ENCODE measurements at regions not wholly inside any gene's neighbourhood (a gene's known extent, or its start where the extent isn't known, plus 50 kb on each side); places are given as distances from the start of the nearest gene placed in this dataset.

GRCh38 chr2:191521608-191522208 lies 156.2 kb upstream of the NABP1 start:
- 20 to 24% methylated on average over 1 of the region's 1 CpG for WGBS, 2 donors
- intact Hi-C loops (cut with DNase I; ENCODE audit: low total_unique reads), result loop anchor here (5.0 kb wide), 1 partner anchor 354 kb away; no protein-coding TSS in a partner anchor
- no peak overlapping the region for H3K4me3 ChIP-seq (ENCODE audit: low read depth, poor library complexity, severe bottlenecking)
- no peak for DNase-seq (ENCODE audit: low spot score in 2 of 2)
- no peak for TF ChIP-seq POLR2A (IDR thresholded peaks at IDR 0.05)
- TF ChIP-seq, protein P1, sequence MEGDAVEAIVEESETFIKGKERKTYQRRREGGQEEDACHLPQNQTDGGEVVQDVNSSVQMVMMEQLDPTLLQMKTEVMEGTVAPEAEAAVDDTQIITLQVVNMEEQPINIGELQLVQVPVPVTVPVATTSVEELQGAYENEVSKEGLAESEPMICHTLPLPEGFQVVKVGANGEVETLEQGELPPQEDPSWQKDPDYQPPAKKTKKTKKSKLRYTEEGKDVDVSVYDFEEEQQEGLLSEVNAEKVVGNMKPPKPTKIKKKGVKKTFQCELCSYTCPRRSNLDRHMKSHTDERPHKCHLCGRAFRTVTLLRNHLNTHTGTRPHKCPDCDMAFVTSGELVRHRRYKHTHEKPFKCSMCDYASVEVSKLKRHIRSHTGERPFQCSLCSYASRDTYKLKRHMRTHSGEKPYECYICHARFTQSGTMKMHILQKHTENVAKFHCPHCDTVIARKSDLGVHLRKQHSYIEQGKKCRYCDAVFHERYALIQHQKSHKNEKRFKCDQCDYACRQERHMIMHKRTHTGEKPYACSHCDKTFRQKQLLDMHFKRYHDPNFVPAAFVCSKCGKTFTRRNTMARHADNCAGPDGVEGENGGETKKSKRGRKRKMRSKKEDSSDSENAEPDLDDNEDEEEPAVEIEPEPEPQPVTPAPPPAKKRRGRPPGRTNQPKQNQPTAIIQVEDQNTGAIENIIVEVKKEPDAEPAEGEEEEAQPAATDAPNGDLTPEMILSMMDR (IDR thresholded peaks at IDR 0.05), result peak in 1 of 3 donors; percentile 34

DNA sequence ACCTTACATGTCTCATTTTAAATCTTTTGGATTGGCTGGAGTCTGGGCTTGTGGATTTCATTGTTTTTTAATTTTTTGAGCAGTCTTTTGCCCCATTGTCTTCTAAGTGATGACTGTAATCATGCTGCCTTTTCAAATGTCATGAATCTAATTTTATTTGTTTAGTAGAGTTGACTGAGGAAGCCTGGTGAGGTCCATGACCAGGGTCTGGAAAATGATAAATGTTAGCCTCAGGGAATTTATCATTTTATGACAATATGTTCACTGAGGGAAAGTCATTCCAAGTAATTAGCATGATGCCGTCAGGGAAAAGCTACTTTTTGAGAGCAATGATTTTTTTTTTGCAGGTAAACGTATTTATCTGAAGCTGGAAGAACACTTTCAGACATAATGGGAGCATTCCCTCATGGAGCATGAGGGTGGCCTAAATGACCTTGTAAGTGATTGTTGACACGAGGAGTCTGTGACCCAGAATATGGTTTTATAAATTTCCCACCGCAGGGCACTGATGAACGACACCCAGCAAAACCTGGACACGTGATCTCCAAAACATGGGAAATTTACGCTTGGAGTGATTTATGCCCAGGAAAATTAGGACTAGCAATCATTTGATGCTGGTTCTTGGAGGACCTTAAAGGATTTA lies 155.3 kb upstream of the NABP1 start:
- no peak overlapping the region for H3K4me3 ChIP-seq (ENCODE audit: low read depth, poor library complexity, severe bottlenecking)
- intact Hi-C loops (cut with DNase I; ENCODE audit: low total_unique reads), result loop anchor here (5.0 kb wide), 1 partner anchor 355 kb away; no protein-coding TSS in a partner anchor
- TF ChIP-seq, protein P1 (IDR thresholded peaks at IDR 0.05), result no peak
- TF ChIP-seq POLR2A (IDR thresholded peaks at IDR 0.05), result no peak
- no peak for DNase-seq (ENCODE audit: low spot score in 2 of 2)
- 74 to 81% methylated on average over 7 of the region's 7 CpGs for WGBS, 2 donors

DNA sequence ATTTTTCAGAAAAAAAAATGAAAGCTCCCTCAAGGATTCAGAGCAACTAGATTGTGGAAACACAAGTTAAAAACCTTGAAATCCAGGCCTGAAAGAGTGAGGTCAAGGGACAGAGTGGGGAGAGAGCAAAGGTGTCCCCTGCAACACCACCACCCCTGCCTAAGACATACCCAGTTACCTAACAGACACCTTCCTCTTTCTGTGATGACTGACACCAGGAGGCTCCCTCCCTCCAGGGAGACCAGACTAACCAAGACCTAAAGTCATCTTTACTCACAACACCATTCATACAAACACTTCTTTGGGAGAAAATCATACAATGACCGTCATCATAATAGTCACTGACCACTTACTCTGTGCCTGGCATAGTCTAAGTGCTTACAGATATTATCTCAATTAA lies 151.8 kb upstream of the NABP1 start:
- WGBS, 2 donors, result 85 to 92% methylated on average over 1 of the region's 1 CpG
- no peak for TF ChIP-seq POLR2A (IDR thresholded peaks at IDR 0.05)
- TF ChIP-seq, protein P1 (IDR thresholded peaks at IDR 0.05), result no peak
- DNase-seq (ENCODE audit: low spot score in 2 of 2), result no peak
- intact Hi-C loops (cut with DNase I; ENCODE audit: low total_unique reads), result no loop called here
- H3K4me3 ChIP-seq (ENCODE audit: low read depth, poor library complexity, severe bottlenecking), result no peak overlapping the region

GRCh38 chr2:191526536-191526935 lies 151.4 kb upstream of the NABP1 start:
- no peak for DNase-seq (ENCODE audit: low spot score in 2 of 2)
- TF ChIP-seq, protein P1 (IDR thresholded peaks at IDR 0.05), result no peak
- TF ChIP-seq POLR2A (IDR thresholded peaks at IDR 0.05), result no peak
- 76 to 94% methylated on average over 2 of the region's 2 CpGs for WGBS, 2 donors
- no peak overlapping the region for H3K4me3 ChIP-seq (ENCODE audit: low read depth, poor library complexity, severe bottlenecking)
- intact Hi-C loops (cut with DNase I; ENCODE audit: low total_unique reads), result no loop called here

GRCh38 chr2:191526953-191527556 lies 150.9 kb upstream of the NABP1 start:
- H3K4me3 ChIP-seq (ENCODE audit: low read depth, poor library complexity, severe bottlenecking), result no peak overlapping the region
- no peak for DNase-seq (ENCODE audit: low spot score in 2 of 2)
- no peak for TF ChIP-seq POLR2A (IDR thresholded peaks at IDR 0.05)
- TF ChIP-seq, protein P1 (IDR thresholded peaks at IDR 0.05), result no peak
- WGBS, 2 donors, result 44 to 49% methylated on average over 3 of the region's 3 CpGs
- intact Hi-C loops (cut with DNase I; ENCODE audit: low total_unique reads), result no loop called here

All from lower leg skin (tissue), 4 donors.